Muscle of back (tissue), 3 donors: ENCODE measurements at regions not wholly inside any gene's neighbourhood (a gene's known extent, or its start where the extent isn't known, plus 50 kb on each side); places are given as distances from the start of the nearest gene placed in this dataset.

Source experiments
- DNase-seq, 3 donors: peaks; one replicate each; pipeline versions ENCODE4 v3.0.0 to v3.0.0-alpha.2; 2013

DNA sequence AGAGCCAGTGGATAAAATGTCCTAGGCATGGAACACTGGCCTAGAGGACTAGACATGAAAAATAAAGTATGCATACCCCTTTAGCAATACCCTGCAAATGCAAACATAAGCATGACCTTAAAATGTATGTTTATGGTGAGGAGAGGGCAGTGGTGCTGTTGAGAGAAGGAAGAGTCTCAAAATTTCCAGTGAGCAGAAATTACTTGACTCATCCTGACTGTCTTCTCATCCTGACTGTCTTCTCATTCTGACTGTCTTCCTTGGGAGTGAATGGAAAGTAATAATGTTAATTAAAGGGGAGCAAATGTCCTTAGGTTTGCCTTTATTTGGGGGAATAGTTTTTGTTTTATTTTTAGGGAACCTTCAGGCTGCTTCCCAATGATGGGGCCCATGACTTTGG is 121.5 kb upstream of the GALNT15 start:
- no peak for DNase-seq

DNA sequence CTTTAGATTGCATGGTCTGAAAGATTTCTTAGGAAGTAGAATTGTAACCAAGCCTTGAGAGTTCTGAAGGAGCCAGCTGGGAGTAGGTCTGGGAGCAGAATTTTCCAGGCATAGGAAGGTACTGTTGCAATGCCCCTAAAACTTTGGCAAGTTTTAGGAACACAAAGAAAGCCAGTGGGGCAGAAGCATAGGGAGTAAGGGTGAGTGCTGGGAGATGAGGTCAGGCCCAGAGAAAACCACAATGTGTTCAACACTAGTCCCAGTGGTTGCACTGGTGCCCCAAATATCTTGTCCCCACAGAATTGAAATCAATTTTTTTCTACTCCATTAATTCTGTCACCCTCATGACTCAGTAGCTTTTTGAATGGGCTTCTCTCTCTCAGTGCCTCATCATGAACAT is 120.7 kb upstream of the GALNT15 start:
- no peak for DNase-seq

DNA sequence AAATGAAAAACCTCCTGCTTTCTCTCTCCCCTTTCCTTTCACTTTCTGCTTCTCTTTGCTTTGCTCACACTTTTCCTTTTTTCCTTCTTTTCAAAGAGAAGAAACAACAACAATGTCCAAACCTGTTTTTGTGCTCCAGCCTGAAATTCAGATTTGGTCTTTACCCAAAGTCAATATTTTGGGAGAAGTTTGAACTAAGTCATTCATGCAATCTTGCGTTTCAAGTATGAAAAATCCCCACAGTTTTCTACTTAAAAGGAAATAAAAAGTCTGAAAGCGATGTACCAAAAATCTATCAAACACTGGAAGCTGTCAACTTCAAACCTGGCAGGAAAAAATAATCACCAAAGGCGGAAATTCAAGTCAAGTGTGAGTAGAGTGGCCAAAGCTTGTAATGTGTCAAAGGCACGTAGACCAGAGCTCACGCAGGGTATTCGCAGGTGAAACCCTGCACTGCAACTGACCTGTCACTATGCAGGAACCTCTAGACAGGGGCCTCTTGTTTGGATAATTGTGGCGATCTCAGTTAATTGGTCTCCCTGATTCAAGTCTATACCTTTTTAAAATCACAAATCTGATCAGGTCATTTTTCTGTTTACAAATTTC is 118.8 kb upstream of the GALNT15 start:
- DNase-seq: no peak

DNA sequence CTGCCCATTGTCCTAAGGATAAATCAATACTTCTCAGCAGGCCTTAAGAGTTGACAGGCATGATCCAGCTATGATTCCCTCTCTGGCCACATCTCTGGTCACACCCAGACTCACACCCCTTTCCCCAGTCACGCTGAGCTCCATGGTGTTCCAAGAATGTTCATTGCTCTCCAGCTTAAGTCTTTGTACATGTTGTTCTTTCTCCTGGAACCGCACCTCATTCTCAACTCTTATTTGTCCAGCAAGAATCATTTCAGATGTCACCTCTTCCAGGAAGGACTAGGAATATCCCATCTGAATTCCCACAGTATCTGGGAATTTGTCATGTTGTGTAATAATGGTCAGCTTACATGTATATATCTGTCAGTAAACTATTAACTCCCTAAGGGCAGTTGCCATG is 118.3 kb upstream of the GALNT15 start:
- DNase-seq: no peak

- DNase-seq: no peak
These were observed 116.0 kb upstream of the GALNT15 start for GRCh38 chr3:16058521-16058920.

DNA sequence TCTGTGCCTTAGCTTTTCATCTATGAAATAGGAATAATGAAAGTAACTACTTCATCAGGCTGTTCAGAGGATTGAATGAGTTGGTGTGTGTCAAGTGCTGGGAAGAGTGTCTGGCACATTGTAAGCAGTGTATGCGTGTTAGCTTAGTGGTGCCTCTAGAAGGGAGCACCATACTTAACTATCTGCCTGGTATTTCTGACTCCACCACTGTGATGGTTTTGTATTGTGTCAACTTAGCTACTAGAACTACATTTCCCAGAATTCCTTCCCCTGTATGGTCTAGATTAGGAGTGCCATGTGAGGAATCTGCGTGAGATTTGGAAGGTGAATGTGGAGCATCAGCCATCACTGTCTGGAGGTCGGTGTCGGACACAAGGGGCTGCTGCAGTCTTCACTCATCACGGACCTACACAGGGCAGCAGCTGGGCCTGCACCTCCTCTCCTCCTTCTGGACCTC is 115.4 kb upstream of the GALNT15 start:
- no peak for DNase-seq

GRCh38 chr3:16059711-16060357 is 114.6 kb upstream of the GALNT15 start:
- no peak for DNase-seq

DNA sequence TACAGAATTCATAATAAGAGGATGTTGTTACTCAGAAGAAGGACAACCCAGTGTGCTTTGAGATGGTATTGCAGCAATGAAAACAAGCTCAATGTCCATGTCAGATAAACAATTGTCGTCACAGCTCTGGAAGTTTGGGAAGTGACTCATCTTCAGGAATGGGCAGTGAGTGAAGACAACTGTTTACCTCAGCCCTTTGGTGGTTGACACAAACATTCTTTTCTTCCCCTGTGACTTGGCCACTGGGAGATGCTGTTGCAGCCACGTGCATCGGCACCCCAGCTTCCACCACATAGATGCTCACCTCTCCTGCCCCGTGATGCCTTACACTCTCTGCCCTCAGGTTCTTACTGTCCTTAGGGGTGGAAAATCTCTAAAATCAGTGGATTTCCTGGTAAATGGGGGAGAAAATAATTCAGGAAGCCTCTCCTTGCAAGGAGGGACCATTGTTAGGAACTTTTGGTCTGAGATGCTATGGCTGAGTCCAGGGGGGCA is 114.1 kb upstream of the GALNT15 start:
- peak in 1 of 3 donors; percentile 97 for DNase-seq

DNA sequence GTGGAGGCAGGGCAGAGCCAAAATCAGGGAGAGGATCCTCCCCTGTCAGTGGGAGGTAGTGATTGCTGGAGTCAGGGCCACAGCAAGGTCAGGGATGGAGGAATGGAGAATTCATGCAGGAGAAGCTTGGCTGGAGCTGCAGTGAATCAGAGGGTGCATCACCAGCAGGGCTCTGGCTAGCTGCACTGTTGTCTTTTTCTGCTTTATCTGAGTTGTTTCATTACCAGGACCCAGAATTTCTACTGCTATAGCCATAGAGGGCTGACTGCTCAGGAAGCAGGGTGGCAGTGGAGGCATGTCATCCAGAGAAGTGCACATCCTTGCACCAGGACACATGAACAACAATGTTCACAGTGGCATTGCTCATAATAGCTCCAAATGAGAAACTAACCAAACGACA is 113.5 kb upstream of the GALNT15 start:
- peak in 1 of 3 donors; percentile 87 for DNase-seq

DNA sequence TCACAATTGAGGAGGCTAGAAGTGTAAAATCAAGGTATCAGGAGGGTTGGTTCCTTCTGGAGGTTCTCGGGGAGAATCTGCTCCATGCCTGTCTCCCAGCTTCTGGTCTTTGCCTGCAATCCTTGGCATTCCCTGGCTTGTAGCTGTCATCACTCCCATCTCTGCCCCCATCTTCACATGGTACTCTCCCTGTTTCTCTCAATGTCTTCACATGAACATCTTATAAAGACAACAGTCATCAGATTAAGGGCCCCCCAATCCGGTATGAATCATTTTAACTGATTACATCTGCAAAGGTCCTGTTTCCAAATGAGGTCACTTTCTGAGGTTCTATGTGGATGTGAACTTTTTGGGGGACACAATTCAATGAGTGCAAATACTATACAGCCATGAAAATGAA is 113.0 kb upstream of the GALNT15 start:
- no peak for DNase-seq

GRCh38 chr3:16063603-16064002 is 110.9 kb upstream of the GALNT15 start:
- DNase-seq: peak in 1 of 3 donors; percentile 27

DNA sequence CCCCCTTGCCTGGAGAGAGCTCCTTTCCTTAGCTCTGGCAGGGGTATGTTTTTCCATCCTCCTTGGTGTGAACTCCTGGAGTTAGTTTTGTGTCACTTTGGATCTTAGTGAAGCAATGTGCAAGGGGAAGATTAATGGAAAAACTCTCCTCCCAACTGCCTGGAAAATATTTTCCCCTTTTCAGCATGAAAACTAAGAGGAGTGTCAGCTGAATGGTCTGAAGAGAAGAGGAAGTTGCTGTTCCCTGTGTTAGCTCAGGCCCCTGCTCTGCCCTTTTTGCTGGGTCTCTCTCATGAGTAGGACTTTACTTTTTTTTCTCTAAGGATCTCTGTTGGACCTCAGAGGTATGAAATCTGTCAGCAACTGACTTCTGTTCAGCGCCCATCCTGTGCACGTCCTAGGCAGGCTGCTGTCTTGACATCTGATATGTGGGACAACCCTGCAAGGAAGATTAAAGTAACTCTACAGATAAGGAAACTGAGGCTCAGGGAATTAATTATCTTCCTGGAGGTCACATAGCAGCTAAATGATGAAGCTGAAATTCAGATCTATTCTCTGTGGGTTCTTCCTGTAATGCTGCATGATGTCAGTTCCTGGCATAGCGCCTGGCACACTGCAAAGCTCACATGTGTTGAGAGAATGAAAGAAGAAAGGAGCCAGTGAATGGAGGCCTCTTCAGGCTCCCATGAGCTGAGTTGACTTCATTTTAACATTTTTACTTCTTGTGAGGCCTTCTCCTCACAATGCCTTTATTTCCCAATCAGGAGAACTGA is 109.7 kb upstream of the GALNT15 start:
- peak; percentile 89 to 94 (median 92) for DNase-seq

- DNase-seq: no peak
These were observed 107.9 kb upstream of the GALNT15 start for GRCh38 chr3:16066545-16066944.

GRCh38 chr3:16066975-16067374 is 107.5 kb upstream of the GALNT15 start:
- peak in 1 of 3 donors; percentile 98 for DNase-seq

DNA sequence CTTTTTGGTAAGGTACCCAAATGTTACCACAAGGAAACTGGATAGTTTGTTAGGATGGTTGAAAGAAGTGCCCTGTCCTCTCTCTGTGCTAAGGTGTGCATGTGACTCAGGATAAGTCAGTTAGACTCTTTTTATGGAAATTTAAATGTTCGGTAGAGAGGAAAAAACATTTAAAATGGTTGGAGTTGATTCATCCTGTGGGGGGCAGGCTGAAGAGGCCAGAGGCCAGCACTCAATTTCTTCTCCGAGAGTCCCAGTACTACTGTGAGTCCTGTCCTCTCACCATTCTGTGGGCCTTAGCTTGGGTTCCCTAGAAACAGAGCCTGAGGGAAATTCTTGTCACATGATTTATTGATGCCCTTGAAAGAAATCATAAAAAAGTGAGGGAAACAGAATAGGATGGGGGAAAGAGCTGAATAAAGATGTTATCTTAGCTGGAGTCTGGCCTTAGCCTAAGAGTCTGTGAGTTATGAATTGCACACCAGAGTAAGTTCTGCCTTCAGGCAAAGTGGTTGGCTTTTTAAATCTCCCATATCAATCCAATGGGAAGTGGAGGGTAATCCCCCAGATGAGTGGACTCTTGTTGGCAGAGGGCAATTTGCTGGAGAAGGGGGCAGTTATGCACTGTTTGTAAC is 106.5 kb upstream of the GALNT15 start:
- no peak for DNase-seq

DNA sequence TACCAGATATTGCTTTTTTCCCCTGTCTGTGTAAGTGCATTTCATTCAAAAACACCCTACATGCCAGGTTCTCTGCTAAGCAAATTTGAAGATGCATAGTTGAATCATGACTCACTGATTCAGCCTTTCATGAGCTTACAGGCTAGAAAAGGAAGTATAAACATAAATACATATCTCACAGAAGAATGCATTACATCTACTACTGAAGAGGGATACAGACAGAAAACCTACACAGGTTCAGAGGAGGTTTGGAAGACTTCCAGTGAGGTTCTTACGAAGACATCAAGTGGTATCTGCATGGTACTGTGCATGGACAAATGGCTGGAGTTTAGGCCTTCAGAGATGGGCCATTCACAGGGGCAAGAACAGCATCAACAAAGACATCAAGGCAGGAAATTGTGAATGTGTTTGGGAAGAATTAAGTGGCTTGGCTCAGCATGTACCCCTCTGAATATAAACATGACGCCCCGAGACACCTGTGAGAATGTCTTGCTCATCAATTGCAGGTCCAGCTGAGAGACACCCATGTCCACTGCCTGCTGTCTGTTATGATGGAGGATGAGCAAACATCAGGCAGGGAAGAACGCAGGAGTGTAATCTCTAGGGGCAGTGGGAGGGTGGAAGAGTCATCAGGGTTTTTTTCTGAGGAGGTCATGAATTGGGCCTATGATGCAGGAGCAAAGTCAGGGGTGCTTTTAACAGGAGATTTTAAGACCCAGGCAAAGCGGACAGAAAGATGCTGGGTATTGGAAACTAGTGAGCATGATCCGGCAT is 105.1 kb upstream of the GALNT15 start:
- peak in 1 of 3 donors; percentile 89 for DNase-seq

DNA sequence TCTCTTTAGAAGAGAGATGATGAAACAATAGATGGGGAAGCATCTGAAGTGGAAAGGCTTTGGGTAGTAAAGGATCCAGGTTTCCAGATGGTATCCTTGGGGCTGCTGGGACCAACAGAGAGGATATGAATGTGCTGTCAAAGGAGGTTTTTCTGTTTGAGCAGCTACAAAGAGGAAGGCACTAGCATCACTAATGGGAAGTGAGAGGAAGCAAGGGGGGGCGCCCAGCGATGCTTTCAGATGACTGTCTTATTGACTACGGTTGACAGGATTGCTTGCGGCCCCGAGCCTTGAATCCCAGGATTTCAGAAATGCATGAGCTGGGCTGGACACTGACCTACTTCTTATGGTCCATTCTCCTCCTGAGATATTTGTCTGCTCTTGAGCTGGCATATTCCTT is 103.8 kb upstream of the GALNT15 start:
- no peak for DNase-seq

- no peak for DNase-seq
These were observed 103.3 kb upstream of the GALNT15 start for GRCh38 chr3:16071206-16071605.

DNA sequence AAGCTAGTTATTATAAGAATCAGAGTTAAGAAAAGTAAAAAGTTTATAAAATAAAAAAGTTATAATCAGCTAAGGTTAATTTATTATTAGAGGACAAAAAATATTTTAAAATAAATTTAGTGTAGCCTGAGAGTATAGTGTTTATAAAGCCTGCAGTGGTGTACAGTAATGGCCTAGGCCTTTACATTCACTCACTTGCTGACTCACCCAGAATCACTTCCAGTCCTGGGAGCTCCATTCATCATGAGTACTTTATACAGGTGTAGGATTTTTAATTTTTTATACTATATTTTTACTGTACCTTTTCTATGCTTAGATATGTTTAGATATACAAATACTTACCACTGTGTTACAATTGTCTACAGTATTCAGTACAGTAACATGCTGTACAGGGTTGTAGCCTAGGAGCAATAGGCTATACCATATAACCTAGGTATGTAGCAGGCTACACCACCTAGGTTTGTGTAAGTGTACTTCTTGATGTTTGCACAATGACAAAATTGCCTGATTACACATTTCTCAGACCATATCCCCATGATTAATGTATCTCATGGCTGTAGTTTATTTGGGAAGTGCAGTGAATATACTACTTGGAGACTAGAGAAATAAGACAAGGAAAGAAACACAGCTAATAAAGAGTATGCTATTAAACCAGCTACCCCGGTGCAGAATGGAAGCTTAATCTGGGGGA is 101.9 kb upstream of the GALNT15 start:
- no peak for DNase-seq

DNA sequence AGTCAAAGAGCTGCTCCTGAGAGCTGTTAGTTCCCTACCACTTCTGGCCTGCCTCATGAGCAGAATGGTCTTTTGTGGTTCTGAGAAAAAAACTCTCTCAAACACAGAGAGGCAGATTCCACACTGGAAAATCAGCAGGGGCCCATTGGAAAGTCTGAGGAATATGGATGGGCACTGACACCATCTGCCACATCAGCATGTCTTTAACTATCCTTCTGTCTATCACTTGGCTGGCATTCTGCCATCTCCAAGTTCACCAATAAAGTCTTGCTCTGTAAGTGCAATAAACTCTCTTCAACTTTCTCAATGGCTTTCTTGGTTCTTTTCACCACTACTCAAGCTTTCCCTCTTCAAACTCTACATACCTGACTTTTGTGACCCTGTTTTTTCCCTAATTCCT is 101.3 kb upstream of the GALNT15 start:
- no peak for DNase-seq
